Ovary (tissue), 7 donors: ENCODE measurements at regions not wholly inside any gene's neighbourhood (a gene's known extent, or its start where the extent isn't known, plus 50 kb on each side); places are given as distances from the start of the nearest gene placed in this dataset.

Experiments used
- DNase-seq, 5 donors: peaks; one replicate each; pipeline ENCODE4 v3.0.0-alpha.2; 2019 to 2020
- H3K27ac ChIP-seq, 2 donors: fragments of 200-600 bp; one replicate each; pipeline versions ENCODE4 v1.5.1 to v1.8.0; 2019 to 2022
- H3K27me3 ChIP-seq: fragments of 200-600 bp; one replicate; pipeline ENCODE4 v1.8.0; 2022
- H3K36me3 ChIP-seq: fragments of 200-600 bp; sonication (generic); one replicate; pipeline ENCODE4 v1.5.1; 2019
- H3K4me1 ChIP-seq: one replicate; pipeline ENCODE4 v1.8.1; 2013; ENCODE audit warnings: mild to moderate bottlenecking, moderate library complexity; ENCODE audit not compliant: insufficient read depth
- H3K4me3 ChIP-seq: fragments of 200-600 bp; sonication (generic); one replicate; pipeline ENCODE4 v1.5.1; 2017
- H3K9me3 ChIP-seq, 2 donors: fragments of 200-600 bp in 1 of 2; sonication (generic) in 1 of 2; one replicate each; pipeline versions ENCODE4 v1.5.1 to v1.8.1; 2013 to 2019; ENCODE audit warnings: mild to moderate bottlenecking in 1 of 2, moderate library complexity in 1 of 2
- EP300 ChIP-seq: sonication (generic); formaldehyde crosslinking; IDR thresholded peaks from one replicate; pipeline ENCODE4 v1.6.1; 2017; ENCODE audit warnings: antibody characterized with exemption
- POLR2A ChIP-seq: fragments of 450-650 bp; IDR thresholded peaks from one replicate; pipeline ENCODE4 v1.6.1; 2017; ENCODE audit warnings: antibody characterized with exemption, mild to moderate bottlenecking, moderate library complexity
- WGBS, 3 donors: extraction: QIAGEN DNeasy Blood & Tissue Kit in 1 of 3; methylation state at CpG; one replicate each; pipeline versions ENCODE4 v1.1.5 to v1.1.7; 2013 to 2017; 5-methylcytosine and 5-hydroxymethylcytosine counted together
- intact Hi-C, 4 donors: fragments of 100-400 bp; cut with DNase I; formaldehyde crosslinking; loops; one replicate each; pipeline versions ENCODE4 v1.11.0 to v1.15.1; 2022 to 2023
- TF ChIP-seq, protein P1 (sequence below), 3 donors: fragments of 450-650 bp in 2 of 3; fragments of 200-600 bp in 1 of 3; IDR thresholded peaks; one replicate each; pipeline versions ENCODE4 v1.5.1 to v1.8.0; 2016 to 2022; ENCODE audit warnings: antibody characterized with exemption in 3 of 3, mild to moderate bottlenecking in 1 of 3
- donor health status: DM: no; HTN: no; CAD: no; lungs with moderate emphysema.
- donor health status: DM: no; HTN: no; CAD: no.
- donor health status: Bipolar disorder and iron deficiency.
- donor health status: DM: no; HTN: no; CAD: no.
- donor health status: DM: yes; HTN: yes; CAD: no.

DNA sequence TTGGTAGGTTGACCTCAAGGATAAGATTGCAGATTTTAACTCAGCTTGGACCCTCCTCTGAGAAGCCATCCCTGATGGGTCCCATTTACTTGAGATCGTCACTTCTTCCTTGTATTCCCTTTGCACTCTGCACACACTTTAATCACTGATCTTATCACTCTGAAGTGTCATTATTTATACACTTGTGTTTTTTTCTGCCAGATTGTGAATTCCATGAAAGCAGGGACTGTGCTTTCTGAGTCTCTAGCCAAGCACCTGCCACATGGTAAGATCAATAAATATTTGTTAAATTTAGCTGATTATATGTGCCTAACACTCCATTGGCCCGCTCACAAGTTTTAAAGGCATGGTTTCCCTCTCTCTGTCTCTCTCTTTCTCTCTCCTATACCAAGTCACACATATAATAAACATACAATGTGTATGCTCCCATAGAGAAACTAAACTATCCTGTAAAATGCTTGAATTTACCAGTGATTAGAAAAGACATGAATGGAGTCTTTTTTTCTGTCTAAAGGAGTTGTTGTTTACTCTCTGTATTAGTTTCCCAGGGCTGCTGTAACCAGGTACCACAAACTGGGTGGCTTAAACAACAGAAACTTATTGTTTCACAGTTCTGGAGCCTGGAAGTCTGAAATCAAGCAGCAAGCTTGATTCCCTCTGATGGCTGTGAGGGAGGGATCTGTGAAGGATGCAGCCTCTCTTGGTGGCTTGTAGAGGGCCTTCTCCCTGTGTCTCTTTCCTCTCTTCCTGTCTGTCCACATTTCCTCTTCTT is 105.2 kb upstream of the GADD45A start:
- WGBS, 3 donors = 46 to 97% (median 96%) methylated on average over 2 of the region's 2 CpGs
- Histone ChIP-seq H3K4me1 (peaks cover 17% of the 10 kb centered on the region), H3K4me3 (no peak overlapping the region), H3K9me3 (no peaks in the 10 kb centered on the region), H3K27ac (no peak overlapping the region), H3K36me3 (no peaks in the 10 kb centered on the region), H3K27me3 (no peaks in the 10 kb centered on the region)
- no peak for DNase-seq
- TF ChIP-seq EP300 (no peak), POLR2A (no peak)
- TF ChIP-seq, protein P1, sequence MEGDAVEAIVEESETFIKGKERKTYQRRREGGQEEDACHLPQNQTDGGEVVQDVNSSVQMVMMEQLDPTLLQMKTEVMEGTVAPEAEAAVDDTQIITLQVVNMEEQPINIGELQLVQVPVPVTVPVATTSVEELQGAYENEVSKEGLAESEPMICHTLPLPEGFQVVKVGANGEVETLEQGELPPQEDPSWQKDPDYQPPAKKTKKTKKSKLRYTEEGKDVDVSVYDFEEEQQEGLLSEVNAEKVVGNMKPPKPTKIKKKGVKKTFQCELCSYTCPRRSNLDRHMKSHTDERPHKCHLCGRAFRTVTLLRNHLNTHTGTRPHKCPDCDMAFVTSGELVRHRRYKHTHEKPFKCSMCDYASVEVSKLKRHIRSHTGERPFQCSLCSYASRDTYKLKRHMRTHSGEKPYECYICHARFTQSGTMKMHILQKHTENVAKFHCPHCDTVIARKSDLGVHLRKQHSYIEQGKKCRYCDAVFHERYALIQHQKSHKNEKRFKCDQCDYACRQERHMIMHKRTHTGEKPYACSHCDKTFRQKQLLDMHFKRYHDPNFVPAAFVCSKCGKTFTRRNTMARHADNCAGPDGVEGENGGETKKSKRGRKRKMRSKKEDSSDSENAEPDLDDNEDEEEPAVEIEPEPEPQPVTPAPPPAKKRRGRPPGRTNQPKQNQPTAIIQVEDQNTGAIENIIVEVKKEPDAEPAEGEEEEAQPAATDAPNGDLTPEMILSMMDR (IDR thresholded peaks at IDR 0.05) = no peak
- intact Hi-C loops = no loop called here

DNA sequence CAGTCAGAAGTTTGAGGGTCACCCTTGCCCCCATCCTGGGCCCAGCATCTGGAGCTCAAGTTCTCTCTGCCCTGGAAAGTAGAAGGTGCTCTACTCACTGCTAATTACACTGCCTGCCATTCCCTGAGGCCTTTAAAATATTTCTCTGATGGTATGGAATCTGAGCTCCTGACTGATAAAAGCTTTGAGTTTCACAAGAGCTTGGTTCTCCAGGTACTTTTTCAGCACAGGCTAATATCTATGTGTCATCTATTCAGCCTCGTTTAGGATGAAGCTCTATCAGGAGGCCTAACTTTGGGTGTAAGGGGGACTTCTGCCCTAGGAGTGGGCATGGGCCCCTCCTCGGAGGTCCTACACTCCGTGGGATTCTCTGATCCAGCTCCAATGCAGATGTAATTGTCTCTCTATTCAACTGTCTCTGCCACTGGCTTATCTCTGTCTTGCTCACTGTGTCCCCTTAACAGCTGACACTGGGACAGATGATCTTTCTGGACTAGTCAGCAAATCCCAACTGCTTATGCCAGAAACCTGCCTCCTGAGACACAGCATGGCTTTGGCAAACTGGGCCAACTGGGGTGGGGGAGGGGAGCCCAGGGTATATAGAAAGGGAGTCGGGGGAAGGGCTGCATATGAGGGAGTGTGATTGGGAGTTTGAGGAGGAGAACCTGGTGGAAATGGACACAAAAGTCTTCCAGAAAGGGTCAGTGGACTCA is 104.2 kb upstream of the GADD45A start:
- Histone ChIP-seq H3K27ac (no peak overlapping the region), H3K27me3 (no peaks in the 10 kb centered on the region), H3K36me3 (no peaks in the 10 kb centered on the region), H3K9me3 (no peaks in the 10 kb centered on the region), H3K4me3 (no peak overlapping the region), H3K4me1 (peaks cover 17% of the 10 kb centered on the region)
- no peak for DNase-seq
- intact Hi-C loops = no loop called here
- TF ChIP-seq EP300 = no peak
- TF ChIP-seq, protein P1 (IDR thresholded peaks at IDR 0.05) = no peak
- 88 to 89% (median 89%) methylated on average over 4 of the region's 4 CpGs for WGBS, 3 donors

DNA sequence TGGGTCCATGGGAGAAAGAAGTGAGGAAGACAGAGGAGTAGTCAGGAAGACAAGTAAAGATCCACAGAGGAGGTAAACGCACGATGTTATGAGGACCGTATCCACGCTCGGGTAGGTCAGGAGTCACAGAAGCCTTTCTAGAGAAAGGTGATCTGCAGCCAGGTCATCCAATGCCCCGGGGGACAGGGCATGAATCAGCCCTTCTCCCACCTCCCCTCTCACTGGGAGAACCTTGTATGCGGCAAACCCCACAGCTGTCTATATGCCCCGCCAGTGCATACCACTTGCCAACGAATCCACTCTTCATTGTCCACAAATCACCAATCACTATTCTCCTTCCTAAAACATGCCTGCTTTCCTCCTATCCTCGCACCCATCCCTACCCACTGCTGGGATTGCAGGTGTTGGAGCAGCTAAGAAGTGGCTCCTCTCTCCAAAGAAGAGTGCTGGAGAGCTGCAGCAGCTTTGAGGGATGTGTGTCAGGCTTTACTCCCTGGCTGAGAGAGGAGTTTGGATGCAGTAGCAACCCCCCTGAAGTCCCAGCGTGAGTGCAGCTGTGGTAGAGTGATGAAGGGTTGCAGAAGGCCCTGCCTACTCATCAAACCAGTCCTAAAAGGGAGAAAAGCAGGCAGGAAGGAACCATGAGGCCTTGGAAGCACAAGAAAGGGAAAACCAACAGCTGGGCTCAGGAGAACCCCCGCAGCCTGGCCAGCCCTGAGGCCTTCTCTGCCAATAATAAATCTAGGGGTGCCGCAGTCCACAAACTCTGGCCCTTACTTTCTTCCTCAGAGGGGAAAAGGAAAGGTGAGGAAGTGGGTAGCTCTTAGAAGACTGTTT is 102.2 kb upstream of the GADD45A start:
- Histone ChIP-seq H3K27me3 (no peaks in the 10 kb centered on the region), H3K4me3 (no peak overlapping the region), H3K36me3 (no peaks in the 10 kb centered on the region), H3K27ac (peak overlapping the region in 1 of 2 donors; percentile 70), H3K4me1 (peaks cover 26% of the 10 kb centered on the region), H3K9me3 (no peaks in the 10 kb centered on the region)
- DNase-seq = peak in 4 of 5 donors; percentile 41 to 52 (median 46)
- intact Hi-C loops = no loop called here
- TF ChIP-seq, protein P1 (IDR thresholded peaks at IDR 0.05) = no peak
- TF ChIP-seq POLR2A = no peak
- no peak for TF ChIP-seq EP300
- 66 to 76% (median 66%) methylated on average over 13 of the region's 13 CpGs for WGBS, 3 donors

DNA sequence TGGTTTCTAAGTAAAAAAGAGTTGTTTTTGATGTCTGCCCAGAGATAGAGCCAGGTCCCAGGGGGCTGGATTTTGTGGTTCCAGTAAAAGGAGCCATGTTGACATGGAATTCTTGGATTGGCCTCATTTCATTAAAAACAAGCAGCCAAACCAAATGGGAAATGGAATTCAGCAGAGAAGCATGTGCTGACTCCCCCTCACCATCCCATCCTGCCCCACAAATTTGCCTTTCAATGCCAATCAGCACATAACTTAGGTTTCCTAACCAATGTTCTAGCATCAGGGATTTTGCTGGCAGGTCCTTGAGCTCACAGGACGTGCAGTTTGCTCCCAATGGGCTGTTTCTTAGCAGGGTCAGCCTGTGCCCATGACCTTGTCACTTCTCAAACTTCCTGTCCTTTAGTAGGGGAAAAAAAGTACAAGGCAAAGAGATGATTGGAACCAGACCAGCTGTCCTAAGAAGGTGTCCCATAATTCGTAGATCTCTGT is 101.5 kb upstream of the GADD45A start:
- intact Hi-C loops = no loop called here
- 44 to 57% (median 49%) methylated on average over 2 of the region's 2 CpGs for WGBS, 3 donors
- peak in 1 of 5 donors; percentile 38 for DNase-seq
- Histone ChIP-seq H3K4me1 (peaks cover 27% of the 10 kb centered on the region), H3K9me3 (no peaks in the 10 kb centered on the region), H3K27me3 (no peaks in the 10 kb centered on the region), H3K4me3 (no peak overlapping the region), H3K36me3 (no peaks in the 10 kb centered on the region), H3K27ac (peak overlapping the region in 1 of 2 donors; percentile 70)
- TF ChIP-seq POLR2A (no peak), EP300 (no peak)
- TF ChIP-seq, protein P1 (IDR thresholded peaks at IDR 0.05) = no peak
